ENCODE measurements at regions not wholly inside any gene's neighbourhood (a gene's known extent, or its start where the extent isn't known, plus 50 kb on each side); places are given as distances from the start of the nearest gene placed in this dataset.

- TF ChIP-seq CTCF (IDR thresholded peaks at IDR 0.05): no peak
- TF ChIP-seq EP300 (IDR thresholded peaks at IDR 0.05): no peak
Observed at GRCh38 chr16:63131503-63131902, 1095.3 kb upstream of the CDH8 start.
